GM23338 (cell line): ENCODE measurements at regions not wholly inside any gene's neighbourhood (a gene's known extent, or its start where the extent isn't known, plus 50 kb on each side); places are given as distances from the start of the nearest gene placed in this dataset.
"Not testable (repeated sequence)": the region's sequence is repeated elsewhere in the genome, so short reads cannot be mapped to it uniquely, and the experiment has no call there.

ENCODE experiments used
- ATAC-seq: fragments of 200-7000 bp; cut with Tn5 transposase; 3 replicates; pipeline ENCODE4 v1.9.1; 2020
- DNase-seq: peaks from one replicate; pipeline ENCODE4 v3.0.0-alpha.2; 2015; ENCODE audit warnings: low spot score
- H2AFZ ChIP-seq: fragments of 200-600 bp; sonication (generic); 2 replicates; pipeline ENCODE4 v1.8.0; 2016; ENCODE audit warnings: antibody characterized with exemption, mild to moderate bottlenecking, moderate library complexity
- H3F3A ChIP-seq: fragments of 200-600 bp; sonication (generic); replicated peaks from 2 replicates; pipeline ENCODE4 v1.8.0; 2017; ENCODE audit warnings: antibody characterized with exemption, mixed run types, low read depth
- H3K27ac ChIP-seq: fragments of 200-600 bp; sonication (generic); 2 replicates; pipeline ENCODE4 v1.6.1; 2016; ENCODE audit warnings: low read depth
- H3K27me3 ChIP-seq: fragments of 200-600 bp; sonication (generic); 2 replicates; pipeline ENCODE4 v1.8.0; 2016; ENCODE audit warnings: mild to moderate bottlenecking, mixed run types, moderate library complexity; ENCODE audit not compliant: insufficient read depth
- H3K36me3 ChIP-seq: fragments of 200-600 bp; sonication (generic); 2 replicates; pipeline ENCODE4 v1.8.0; 2016; ENCODE audit warnings: mild to moderate bottlenecking; ENCODE audit not compliant: insufficient read depth
- H3K4me1 ChIP-seq: fragments of 200-600 bp; sonication (generic); 2 replicates; pipeline ENCODE4 v1.8.0; 2016; ENCODE audit warnings: mild to moderate bottlenecking, moderate library complexity; ENCODE audit not compliant: insufficient read depth
- H3K4me2 ChIP-seq: fragments of 200-600 bp; sonication (generic); 2 replicates; pipeline ENCODE4 v1.7.1; 2017; ENCODE audit warnings: mixed run types
- H3K4me3 ChIP-seq: fragments of 200-600 bp; sonication (generic); 2 replicates; pipeline ENCODE4 v1.6.1; 2016; ENCODE audit warnings: mixed run types
- H3K79me2 ChIP-seq: fragments of 200-600 bp; sonication (generic); replicated peaks from 2 replicates; pipeline ENCODE4 v1.8.0; 2017; ENCODE audit warnings: mild to moderate bottlenecking; ENCODE audit not compliant: insufficient read depth
- H3K9me2 ChIP-seq: fragments of 200-600 bp; sonication (generic); 2 replicates; pipeline ENCODE4 v1.8.0; 2017; ENCODE audit not compliant: insufficient read depth
- H4K20me1 ChIP-seq: fragments of 200-600 bp; sonication (generic); replicated peaks from 2 replicates; pipeline ENCODE4 v1.8.0; 2017; ENCODE audit warnings: mild to moderate bottlenecking; ENCODE audit not compliant: insufficient read depth
- H3K27ac Mint-ChIP-seq: 2 replicates; pipeline ENCODE4 v1.8.0; 2020; ENCODE audit warnings: inconsistent platforms, mild to moderate bottlenecking, moderate library complexity, mixed read lengths
- H3K27me3 Mint-ChIP-seq: 3 replicates; pipeline ENCODE4 v1.8.0; 2022; ENCODE audit warnings: low read depth, mild to moderate bottlenecking, moderate library complexity, mixed read lengths, inconsistent platforms; ENCODE audit not compliant: insufficient read depth, poor library complexity
- H3K36me3 Mint-ChIP-seq: 3 replicates; pipeline ENCODE4 v1.8.0; 2021; ENCODE audit warnings: low read depth, mild to moderate bottlenecking, inconsistent platforms, moderate library complexity, mixed read lengths
- H3K4me1 Mint-ChIP-seq: 3 replicates; pipeline ENCODE4 v1.8.0; 2020; ENCODE audit warnings: mild to moderate bottlenecking, inconsistent platforms, mixed read lengths
- H3K4me3 Mint-ChIP-seq: 3 replicates; pipeline ENCODE4 v1.8.0; 2021; ENCODE audit warnings: moderate library complexity, mild to moderate bottlenecking, inconsistent platforms, mixed read lengths
- H3K9me3 Mint-ChIP-seq: 3 replicates; pipeline ENCODE4 v1.8.0; 2020; ENCODE audit warnings: moderate library complexity, mild to moderate bottlenecking, inconsistent platforms, mixed read lengths
- TF ChIP-seq, protein P1 (sequence below), 2 experiments: fragments of 200-600 bp in 1 of 2; sonication (generic) in 1 of 2; conservative IDR thresholded peaks; 2 replicates each; pipeline versions ENCODE4 v1.5.1 to v1.6.1; 2016 to 2017; ENCODE audit warnings: antibody characterized with exemption in 2 of 2, low read depth in 2 of 2, mild to moderate bottlenecking in 2 of 2, moderate library complexity in 1 of 2

DNA sequence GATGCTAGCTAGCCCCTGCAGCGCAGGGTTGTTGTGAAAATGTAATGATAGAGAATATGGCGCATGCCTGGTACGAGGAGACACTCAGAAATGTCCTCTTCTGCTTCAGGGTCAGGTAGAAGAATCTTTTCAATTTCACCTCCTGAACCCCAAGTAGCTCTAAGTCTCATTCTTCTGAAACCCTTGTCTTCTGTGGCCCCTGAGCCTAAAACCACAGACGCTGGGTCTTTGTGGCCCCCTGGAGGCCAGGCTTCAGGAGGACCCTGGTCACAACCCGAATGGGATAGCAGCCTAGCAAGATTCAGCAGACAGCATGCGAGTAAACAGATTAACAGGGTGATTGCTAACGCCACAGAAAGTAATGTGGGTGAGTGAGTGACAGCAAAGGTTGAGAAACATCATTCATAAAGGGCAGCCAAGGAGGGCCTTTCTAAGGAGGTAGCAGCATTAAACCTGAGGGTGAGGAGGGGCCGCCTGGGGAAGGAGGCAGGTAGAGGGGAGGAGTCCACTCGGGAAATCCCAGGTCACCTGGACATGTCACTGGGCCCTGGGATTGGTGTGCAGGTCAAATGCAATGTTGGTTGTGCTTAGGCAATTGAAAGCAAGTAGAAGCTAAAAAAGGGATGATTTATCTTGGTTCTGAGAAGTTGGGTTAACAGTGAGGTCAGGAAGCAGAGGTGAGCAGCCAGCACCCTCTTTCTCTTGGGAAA lies 82.2 kb downstream of the ARHGAP11B start:
- H3K4me3 Mint-ChIP-seq, H3K27me3 ChIP-seq, H2AFZ ChIP-seq, H4K20me1 ChIP-seq, H3F3A ChIP-seq, H3K27ac ChIP-seq, H3K4me1 Mint-ChIP-seq, H3K4me2 ChIP-seq, H3K36me3 Mint-ChIP-seq, H3K27ac Mint-ChIP-seq, H3K36me3 ChIP-seq, H3K79me2 ChIP-seq, H3K27me3 Mint-ChIP-seq, H3K9me3 Mint-ChIP-seq, DNase-seq, H3K9me2 ChIP-seq, H3K4me3 ChIP-seq, H3K4me1 ChIP-seq: not testable (repeated sequence)
- ATAC-seq, result peak; percentile 48
- TF ChIP-seq, protein P1, sequence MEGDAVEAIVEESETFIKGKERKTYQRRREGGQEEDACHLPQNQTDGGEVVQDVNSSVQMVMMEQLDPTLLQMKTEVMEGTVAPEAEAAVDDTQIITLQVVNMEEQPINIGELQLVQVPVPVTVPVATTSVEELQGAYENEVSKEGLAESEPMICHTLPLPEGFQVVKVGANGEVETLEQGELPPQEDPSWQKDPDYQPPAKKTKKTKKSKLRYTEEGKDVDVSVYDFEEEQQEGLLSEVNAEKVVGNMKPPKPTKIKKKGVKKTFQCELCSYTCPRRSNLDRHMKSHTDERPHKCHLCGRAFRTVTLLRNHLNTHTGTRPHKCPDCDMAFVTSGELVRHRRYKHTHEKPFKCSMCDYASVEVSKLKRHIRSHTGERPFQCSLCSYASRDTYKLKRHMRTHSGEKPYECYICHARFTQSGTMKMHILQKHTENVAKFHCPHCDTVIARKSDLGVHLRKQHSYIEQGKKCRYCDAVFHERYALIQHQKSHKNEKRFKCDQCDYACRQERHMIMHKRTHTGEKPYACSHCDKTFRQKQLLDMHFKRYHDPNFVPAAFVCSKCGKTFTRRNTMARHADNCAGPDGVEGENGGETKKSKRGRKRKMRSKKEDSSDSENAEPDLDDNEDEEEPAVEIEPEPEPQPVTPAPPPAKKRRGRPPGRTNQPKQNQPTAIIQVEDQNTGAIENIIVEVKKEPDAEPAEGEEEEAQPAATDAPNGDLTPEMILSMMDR (conservative IDR thresholded peaks at IDR 0.05; ENCODE audit: low read depth in 2 of 2), result peak in 1 of 2 experiments; percentile 31; a peak in 1 of 4 replicates

DNA sequence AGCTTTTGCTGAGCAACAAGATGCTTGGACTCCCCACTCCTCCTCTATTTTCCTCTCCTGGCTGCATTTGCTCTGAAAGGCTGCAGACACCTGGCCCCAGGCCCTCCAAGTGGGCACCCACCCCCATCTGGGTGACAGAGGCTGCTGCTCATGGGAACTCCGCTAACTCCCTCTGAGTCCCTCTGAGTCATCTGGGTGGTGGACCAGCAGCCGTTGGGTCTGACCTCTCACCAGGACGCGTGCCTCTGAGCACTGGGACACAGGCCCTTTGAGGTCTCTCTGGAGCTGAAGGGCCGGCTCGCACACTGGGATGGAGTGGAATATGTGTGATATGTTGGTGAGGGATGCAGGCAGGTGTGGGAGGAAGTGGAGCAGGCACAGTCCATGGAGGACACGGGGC lies 82.9 kb downstream of the ARHGAP11B start:
- not testable (repeated sequence) for H4K20me1 ChIP-seq, H3K9me3 Mint-ChIP-seq, H3K4me1 Mint-ChIP-seq, H3K4me1 ChIP-seq, H3K4me3 ChIP-seq, H3K36me3 Mint-ChIP-seq, H3F3A ChIP-seq, H3K4me3 Mint-ChIP-seq, H3K79me2 ChIP-seq, H3K4me2 ChIP-seq, ATAC-seq, DNase-seq, H3K27me3 Mint-ChIP-seq, H3K9me2 ChIP-seq, H3K27me3 ChIP-seq, H2AFZ ChIP-seq, H3K36me3 ChIP-seq, H3K27ac ChIP-seq
- peak overlapping the region; percentile 84; the same call in 1 of the 2 replicates for H3K27ac Mint-ChIP-seq

DNA sequence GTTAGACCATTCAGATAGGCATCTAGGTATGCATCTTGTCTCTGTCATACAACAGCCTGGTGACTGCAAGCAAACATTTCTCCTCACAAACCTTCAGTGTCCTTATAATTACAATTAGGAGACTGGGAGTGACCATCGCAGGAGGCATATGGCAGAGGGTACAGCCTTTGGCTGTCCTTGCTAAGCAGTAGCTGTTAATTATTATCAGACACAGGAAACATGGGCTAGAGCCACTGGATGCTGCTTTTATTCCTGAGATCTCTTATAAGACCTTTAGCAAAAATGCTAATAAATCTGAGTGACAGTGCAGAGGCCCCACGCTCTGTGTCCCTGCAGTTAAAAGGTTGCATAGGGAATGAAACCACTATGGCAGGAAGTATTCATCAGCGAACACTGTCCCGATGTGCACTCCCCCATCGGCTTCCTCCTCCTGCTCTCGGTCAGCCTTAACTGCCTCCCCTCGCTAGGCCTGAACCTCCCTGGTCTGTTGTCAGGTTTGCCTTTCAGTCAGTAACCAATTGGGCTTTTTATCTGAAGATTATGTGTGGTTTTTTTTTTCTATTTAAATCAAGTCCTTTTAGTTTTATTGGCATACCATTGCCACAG lies 92.2 kb downstream of the ARHGAP11B start:
- not testable (repeated sequence) for H3K4me2 ChIP-seq, DNase-seq, H2AFZ ChIP-seq, H3K27me3 Mint-ChIP-seq, H3K4me3 Mint-ChIP-seq, ATAC-seq, H3F3A ChIP-seq, H3K27me3 ChIP-seq, H3K9me3 Mint-ChIP-seq, H3K27ac ChIP-seq, H3K79me2 ChIP-seq, H4K20me1 ChIP-seq, H3K36me3 ChIP-seq, H3K4me1 Mint-ChIP-seq, H3K9me2 ChIP-seq, H3K27ac Mint-ChIP-seq, H3K4me1 ChIP-seq, H3K4me3 ChIP-seq
- peaks cover 19% of the 10 kb centered on the region for H3K36me3 Mint-ChIP-seq

DNA sequence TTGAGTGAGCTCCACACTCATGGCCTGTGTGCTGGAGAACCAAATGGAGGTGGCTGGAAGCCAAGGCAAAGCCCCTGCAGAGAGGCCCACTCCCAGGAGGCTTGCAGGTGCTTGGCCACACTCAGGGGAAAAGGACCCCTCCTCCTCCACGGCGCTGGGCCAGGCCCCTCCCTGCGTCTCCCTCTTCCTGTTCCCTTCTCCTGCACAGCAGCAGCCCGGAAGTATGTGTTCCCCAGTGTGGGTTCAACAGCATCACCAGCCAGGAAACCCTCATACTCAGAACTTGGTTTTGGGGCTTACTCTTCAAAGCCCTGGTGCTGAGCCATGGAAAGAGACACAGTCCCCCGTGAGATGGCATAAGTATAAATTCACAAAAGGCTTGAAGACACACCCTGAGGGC lies 93.4 kb downstream of the ARHGAP11B start:
- not testable (repeated sequence) for H3K27me3 ChIP-seq, H3K4me1 ChIP-seq, H3K27ac ChIP-seq, H3F3A ChIP-seq, H3K79me2 ChIP-seq, H4K20me1 ChIP-seq, H3K36me3 ChIP-seq, H3K4me2 ChIP-seq, H3K9me2 ChIP-seq, H3K27me3 Mint-ChIP-seq, H3K4me3 ChIP-seq, H3K27ac Mint-ChIP-seq, ATAC-seq, DNase-seq, H2AFZ ChIP-seq, H3K9me3 Mint-ChIP-seq, H3K4me1 Mint-ChIP-seq, H3K4me3 Mint-ChIP-seq
- H3K36me3 Mint-ChIP-seq, result peaks cover 28% of the 10 kb centered on the region

DNA sequence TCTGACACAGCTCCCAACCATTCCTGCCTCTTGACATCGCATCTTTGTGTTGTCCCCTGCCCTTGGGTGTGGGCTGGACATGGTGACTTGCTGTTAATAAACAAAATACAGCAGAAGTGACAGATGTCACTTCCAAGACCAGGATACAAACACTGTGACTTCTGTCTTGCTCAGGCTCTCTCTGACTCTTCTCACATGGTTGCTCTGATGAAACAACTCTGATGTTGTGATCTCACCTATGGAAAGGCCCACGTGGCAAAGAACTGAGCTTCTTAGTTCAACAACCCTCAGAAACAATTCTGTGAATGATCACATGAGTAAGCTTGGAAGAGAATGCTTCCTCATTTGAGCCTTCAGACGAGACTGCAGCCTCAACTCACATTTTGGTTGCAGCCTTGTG lies 94.9 kb downstream of the ARHGAP11B start:
- H3K36me3 Mint-ChIP-seq, result peaks cover 29% of the 10 kb centered on the region
- H3K27ac Mint-ChIP-seq, H3K4me2 ChIP-seq, H3K27me3 Mint-ChIP-seq, H3K27ac ChIP-seq, H3K27me3 ChIP-seq, H3K4me1 ChIP-seq, H3K9me2 ChIP-seq, H3K79me2 ChIP-seq, DNase-seq, H3K4me3 ChIP-seq, H3K9me3 Mint-ChIP-seq, H3K36me3 ChIP-seq, H3K4me1 Mint-ChIP-seq, H3F3A ChIP-seq, ATAC-seq, H4K20me1 ChIP-seq, H3K4me3 Mint-ChIP-seq, H2AFZ ChIP-seq: not testable (repeated sequence)

DNA sequence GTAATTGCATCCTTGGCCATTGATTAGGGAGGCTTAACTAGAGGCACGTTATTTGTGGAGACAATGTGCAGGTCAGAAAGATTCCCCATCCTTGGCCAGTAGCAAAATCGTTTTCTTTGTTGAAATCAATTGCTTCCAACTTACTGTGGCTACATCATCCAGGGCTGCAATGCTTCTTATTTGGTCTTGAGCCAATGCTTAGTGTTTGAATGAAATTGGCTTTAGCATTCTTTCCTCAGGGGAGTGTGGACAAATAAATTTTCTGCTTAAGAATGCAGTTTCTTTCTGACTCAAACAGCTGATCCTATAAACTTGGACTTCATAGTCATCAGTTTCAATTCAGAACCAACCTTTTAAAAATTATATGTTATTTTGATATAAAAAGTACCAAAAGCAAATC lies 95.6 kb downstream of the ARHGAP11B start:
- not testable (repeated sequence) for H3K27ac Mint-ChIP-seq, H4K20me1 ChIP-seq, H3K4me3 ChIP-seq, ATAC-seq, H3K79me2 ChIP-seq, H3K27me3 Mint-ChIP-seq, DNase-seq, H3K4me2 ChIP-seq, H3K27me3 ChIP-seq, H3K36me3 ChIP-seq, H3K4me1 Mint-ChIP-seq, H3K9me2 ChIP-seq, H3K9me3 Mint-ChIP-seq, H3K4me1 ChIP-seq, H2AFZ ChIP-seq, H3K27ac ChIP-seq, H3F3A ChIP-seq, H3K4me3 Mint-ChIP-seq
- H3K36me3 Mint-ChIP-seq, result peaks cover 36% of the 10 kb centered on the region
